ENCODE measurements at regions not wholly inside any gene's neighbourhood (a gene's known extent, or its start where the extent isn't known, plus 50 kb on each side); places are given as distances from the start of the nearest gene placed in this dataset.

DNA sequence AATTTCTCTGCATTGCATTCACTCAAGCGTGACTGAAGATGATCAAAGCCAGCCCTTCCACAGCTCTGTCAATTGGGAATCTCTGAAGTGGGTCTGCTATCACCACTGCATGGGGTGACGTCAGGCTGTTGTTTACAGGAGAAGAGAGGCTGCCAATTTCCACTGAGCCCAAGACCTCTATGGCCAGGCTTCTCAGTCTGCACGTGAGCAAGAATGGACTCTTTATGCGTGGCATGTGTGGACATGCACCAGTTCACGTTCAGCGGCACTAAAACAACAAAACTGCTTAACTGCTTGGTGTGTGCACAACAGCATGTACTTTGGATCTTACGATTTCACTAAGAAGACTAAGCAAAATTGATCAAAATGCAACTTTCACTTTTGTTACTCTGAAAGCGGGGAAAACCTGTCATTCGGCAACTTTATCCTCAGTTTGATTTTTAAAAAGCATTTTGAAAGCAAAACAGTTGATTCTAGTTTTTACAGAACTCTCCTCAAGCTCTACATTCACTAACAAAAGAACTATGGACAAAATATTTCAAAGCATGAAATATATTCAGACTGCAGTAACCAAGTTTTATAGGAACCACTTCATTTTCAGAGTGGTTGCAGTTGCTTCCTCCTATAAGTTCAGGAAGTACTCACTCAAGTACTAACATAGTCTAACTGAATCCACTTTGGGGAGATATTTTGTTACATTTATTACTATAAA lies 77.0 kb upstream of the SERTAD2 start:
- DNase-seq (ENCODE audit: low read depth): peak; percentile 77
- H3K4me3 ChIP-seq (ENCODE audit: low read length): peak overlapping the region; percentile 60
- TF ChIP-seq, protein P1, sequence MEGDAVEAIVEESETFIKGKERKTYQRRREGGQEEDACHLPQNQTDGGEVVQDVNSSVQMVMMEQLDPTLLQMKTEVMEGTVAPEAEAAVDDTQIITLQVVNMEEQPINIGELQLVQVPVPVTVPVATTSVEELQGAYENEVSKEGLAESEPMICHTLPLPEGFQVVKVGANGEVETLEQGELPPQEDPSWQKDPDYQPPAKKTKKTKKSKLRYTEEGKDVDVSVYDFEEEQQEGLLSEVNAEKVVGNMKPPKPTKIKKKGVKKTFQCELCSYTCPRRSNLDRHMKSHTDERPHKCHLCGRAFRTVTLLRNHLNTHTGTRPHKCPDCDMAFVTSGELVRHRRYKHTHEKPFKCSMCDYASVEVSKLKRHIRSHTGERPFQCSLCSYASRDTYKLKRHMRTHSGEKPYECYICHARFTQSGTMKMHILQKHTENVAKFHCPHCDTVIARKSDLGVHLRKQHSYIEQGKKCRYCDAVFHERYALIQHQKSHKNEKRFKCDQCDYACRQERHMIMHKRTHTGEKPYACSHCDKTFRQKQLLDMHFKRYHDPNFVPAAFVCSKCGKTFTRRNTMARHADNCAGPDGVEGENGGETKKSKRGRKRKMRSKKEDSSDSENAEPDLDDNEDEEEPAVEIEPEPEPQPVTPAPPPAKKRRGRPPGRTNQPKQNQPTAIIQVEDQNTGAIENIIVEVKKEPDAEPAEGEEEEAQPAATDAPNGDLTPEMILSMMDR (conservative IDR thresholded peaks at IDR 0.05; ENCODE audit: low read length): no peak

DNA sequence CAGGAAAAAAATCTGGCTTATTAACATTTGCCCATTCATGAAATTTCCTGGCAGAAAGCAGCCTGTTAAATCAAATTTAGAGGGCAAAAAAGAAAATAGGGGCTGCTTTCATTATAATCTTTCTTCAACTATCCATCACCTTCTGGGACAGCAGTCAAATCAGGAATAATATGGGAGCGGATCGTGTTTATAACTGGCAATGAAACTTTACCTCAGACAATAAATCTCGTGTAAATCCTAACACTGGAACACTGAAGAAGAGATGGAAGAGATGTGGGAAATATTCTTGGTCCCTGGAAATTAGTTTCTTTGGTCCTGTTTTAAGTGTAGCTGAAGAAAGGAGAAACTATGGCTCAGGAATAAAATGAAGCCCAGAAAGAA lies 77.5 kb upstream of the SERTAD2 start:
- DNase-seq (ENCODE audit: low read depth): no peak
- TF ChIP-seq, protein P1 (conservative IDR thresholded peaks at IDR 0.05; ENCODE audit: low read length): no peak
- peak overlapping the region; percentile 60 for H3K4me3 ChIP-seq (ENCODE audit: low read length)

DNA sequence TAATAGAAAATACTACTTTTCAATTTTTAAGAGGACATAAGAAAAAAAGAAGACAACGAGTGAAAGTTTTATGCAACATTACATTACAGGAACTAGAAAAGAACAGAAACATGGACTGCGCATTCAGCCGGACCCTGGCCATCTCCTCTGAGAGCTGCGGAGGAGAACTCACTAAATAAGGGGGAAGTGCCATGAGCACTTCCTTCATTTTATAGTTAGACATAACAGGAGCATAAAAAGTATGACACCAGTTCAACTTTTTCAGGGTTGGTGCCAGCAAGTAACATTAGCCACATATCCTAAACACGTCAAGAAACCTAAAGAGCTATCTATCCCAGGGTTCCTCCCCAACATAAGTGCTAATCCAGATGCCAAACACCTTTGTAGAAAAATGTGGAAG lies 78.0 kb upstream of the SERTAD2 start:
- DNase-seq (ENCODE audit: low read depth): no peak
- TF ChIP-seq, protein P1 (conservative IDR thresholded peaks at IDR 0.05; ENCODE audit: low read length): no peak

DNA sequence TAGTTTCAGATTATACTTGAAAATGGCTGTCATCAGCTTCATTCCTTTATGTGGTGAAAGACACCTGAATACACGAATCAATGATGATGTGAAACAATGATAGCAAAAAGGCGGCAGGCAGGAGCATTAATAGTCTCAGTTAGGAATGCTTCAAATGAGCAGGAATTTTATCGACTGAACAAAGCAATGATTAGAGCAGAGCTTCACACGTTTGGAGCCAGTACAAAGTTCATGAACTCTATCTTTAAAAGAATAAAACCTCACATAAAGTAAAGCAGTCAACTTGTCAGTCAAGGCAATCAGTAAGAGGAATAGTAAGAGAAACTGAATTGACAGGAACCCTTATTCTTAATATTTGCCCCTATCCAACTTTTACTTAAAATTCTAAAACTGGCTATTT lies 78.4 kb upstream of the SERTAD2 start:
- no peak overlapping the region for H3K4me3 ChIP-seq (ENCODE audit: low read length)
- TF ChIP-seq, protein P1 (conservative IDR thresholded peaks at IDR 0.05; ENCODE audit: low read length): no peak
- DNase-seq (ENCODE audit: low read depth): no peak

More for the DNA sequence above, 78.0 kb upstream of the SERTAD2 start:
- H3K4me3 ChIP-seq (ENCODE audit: low read length): no peak overlapping the region

DNA sequence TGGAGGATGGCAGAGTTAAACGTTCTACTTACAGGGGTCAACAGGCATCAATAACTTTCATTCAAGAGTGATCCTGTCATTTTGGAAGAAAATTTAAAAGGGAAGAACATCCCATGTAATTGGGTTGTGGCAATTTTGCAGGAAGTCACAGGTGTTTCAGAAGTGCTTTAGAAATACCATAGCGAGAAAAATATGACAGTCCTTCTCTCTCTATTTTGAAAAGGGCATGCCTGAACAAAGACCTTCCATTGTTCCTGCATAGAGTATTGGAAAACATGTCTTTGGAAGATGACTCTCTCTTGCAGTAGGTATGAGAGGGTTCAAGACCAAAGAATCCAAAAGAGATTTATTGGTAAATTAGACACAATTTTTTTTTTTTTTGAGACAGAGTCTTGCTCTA lies 81.8 kb upstream of the SERTAD2 start:
- H3K4me3 ChIP-seq (ENCODE audit: low read length): no peak overlapping the region
- no peak for DNase-seq (ENCODE audit: low read depth)
- TF ChIP-seq, protein P1 (conservative IDR thresholded peaks at IDR 0.05; ENCODE audit: low read length): no peak

DNA sequence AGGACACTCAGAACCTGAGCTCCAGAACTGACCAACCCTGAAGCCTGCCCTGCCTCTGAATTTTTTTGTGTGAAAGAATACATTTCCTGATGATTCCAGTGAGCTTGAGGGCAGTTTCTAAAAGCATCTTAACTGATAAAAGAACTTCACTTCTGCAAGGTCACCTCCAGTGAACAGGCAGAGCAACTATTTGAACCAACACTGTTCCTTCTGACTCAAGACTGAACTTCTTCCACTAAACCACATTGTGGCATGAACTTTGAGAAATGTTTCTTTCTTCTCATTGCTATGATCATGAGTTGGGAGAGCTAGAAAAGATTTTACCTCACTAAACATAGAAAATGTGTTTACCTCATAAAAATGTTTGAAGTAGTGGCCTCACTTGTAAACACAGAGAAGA lies 83.8 kb upstream of the SERTAD2 start:
- DNase-seq (ENCODE audit: low read depth): peak; percentile 46
- H3K4me3 ChIP-seq (ENCODE audit: low read length): no peak overlapping the region
- TF ChIP-seq, protein P1 (conservative IDR thresholded peaks at IDR 0.05; ENCODE audit: low read length): no peak

DNA sequence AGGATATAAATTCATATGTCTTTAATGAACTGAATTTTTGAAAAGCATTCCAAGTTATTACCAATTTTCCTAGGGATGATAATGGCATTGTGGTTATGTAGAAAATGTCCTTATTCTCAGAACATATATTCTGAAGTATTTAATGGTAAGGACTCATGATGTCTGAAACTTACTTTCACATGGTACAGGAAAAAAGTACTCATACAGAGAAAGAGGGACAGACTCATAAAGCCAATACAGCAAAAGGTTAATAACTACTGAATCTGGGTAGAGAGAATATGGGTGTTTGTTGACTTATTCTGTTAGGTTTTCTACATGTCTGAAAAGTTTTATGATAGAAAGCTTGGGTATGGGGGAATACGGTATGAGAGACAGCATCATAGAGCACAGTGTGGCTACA lies 84.3 kb upstream of the SERTAD2 start:
- H3K4me3 ChIP-seq (ENCODE audit: low read length): no peak overlapping the region
- no peak for DNase-seq (ENCODE audit: low read depth)
- TF ChIP-seq, protein P1 (conservative IDR thresholded peaks at IDR 0.05; ENCODE audit: low read length): no peak

Measured in AG10803 (cell line).